HEK293 (cell line): ENCODE measurements at regions not wholly inside any gene's neighbourhood (a gene's known extent, or its start where the extent isn't known, plus 50 kb on each side); places are given as distances from the start of the nearest gene placed in this dataset.

Source experiments
- CTCF ChIA-PET: fragments of 350-600 bp; formaldehyde crosslinking; extraction: SDS; loops from one replicate; lab custom pipeline; 2021; ENCODE audit warnings: antibody characterized with exemption; lab: Yijun Ruan, JAX
- POLR2A ChIA-PET: fragments of 300-600 bp; formaldehyde crosslinking; extraction: SDS; loops from one replicate; lab custom pipeline; 2020; ENCODE audit warnings: antibody characterized with exemption, inconsistent platforms; lab: Yijun Ruan, JAX
- H3K27ac ChIP-seq: fragments of 200-500 bp; sonication (Bioruptor generic); 2 replicates; pipeline ENCODE4 v1.5.1; 2014; ENCODE audit warnings: low read depth, low read length, control low read depth, inconsistent platforms; ENCODE audit errors: extremely low read depth
- H3K36me3 ChIP-seq, 2 experiments: fragments of 200-500 bp in 1 of 2; sonication (Bioruptor generic) in 1 of 2; 1 replicate in 1 of 2; 2 replicates in 1 of 2; pipeline ENCODE4 v1.5.1; 2014 to 2017; ENCODE audit warnings: inconsistent platforms in 2 of 2, low read length in 2 of 2; ENCODE audit not compliant: control insufficient read depth in 2 of 2, insufficient read depth in 1 of 2
- H3K4me1 ChIP-seq: fragments of 200-500 bp; sonication (Bioruptor generic); 2 replicates; pipeline ENCODE4 v1.5.1; 2014; ENCODE audit warnings: mild to moderate bottlenecking, low read length, inconsistent platforms; ENCODE audit not compliant: control insufficient read depth, insufficient read depth
- H3K4me3 ChIP-seq: 2 replicates; pipeline ENCODE4 v1.5.1; 2011; ENCODE audit warnings: low read depth, mild to moderate bottlenecking, control low read depth, low read length, moderate library complexity
- H3K9me3 ChIP-seq: fragments of 200-500 bp; sonication (Bioruptor generic); 2 replicates; pipeline ENCODE4 v1.5.1; 2014; ENCODE audit warnings: low read depth, low read length, inconsistent platforms; ENCODE audit not compliant: control insufficient read depth, insufficient read depth
- EGR2 ChIP-seq: fragments of 450-650 bp; formaldehyde crosslinking; IDR thresholded peaks from 2 replicates; pipeline ENCODE4 v1.5.1; 2016; ENCODE audit warnings: low read depth, missing biosample characterization, missing genetic modification characterization
- HIC1 ChIP-seq: fragments of 450-650 bp; formaldehyde crosslinking; IDR thresholded peaks from 2 replicates; pipeline ENCODE4 v1.5.1; 2016; ENCODE audit warnings: missing biosample characterization, missing genetic modification characterization
- MZF1 ChIP-seq: fragments of 450-650 bp; formaldehyde crosslinking; IDR thresholded peaks from 2 replicates; pipeline ENCODE4 v1.5.1; 2017; ENCODE audit warnings: missing biosample characterization, missing genetic modification characterization, borderline replicate concordance
- PRDM2 ChIP-seq: fragments of 450-650 bp; formaldehyde crosslinking; IDR thresholded peaks from 2 replicates; pipeline ENCODE4 v1.5.1; 2016; ENCODE audit warnings: missing biosample characterization, missing genetic modification characterization, borderline replicate concordance
- SCRT2 ChIP-seq: fragments of 450-650 bp; formaldehyde crosslinking; IDR thresholded peaks from 2 replicates; pipeline ENCODE4 v1.5.1; 2016; ENCODE audit warnings: missing biosample characterization, missing genetic modification characterization
- ZBTB49 ChIP-seq: fragments of 450-650 bp; formaldehyde crosslinking; IDR thresholded peaks from 2 replicates; pipeline ENCODE4 v1.5.1; 2016; ENCODE audit warnings: missing biosample characterization, missing genetic modification characterization, low read depth
- ZFHX2 ChIP-seq: fragments of 450-650 bp; formaldehyde crosslinking; conservative IDR thresholded peaks from 2 replicates; pipeline ENCODE4 v1.5.1; 2016; ENCODE audit warnings: missing biosample characterization, missing genetic modification characterization
- ZFP3 ChIP-seq: fragments of 450-650 bp; formaldehyde crosslinking; IDR thresholded peaks from 2 replicates; pipeline ENCODE4 v1.5.1; 2016; ENCODE audit warnings: low read depth, missing biosample characterization, missing genetic modification characterization
- ZFP69B ChIP-seq: fragments of 450-650 bp; formaldehyde crosslinking; IDR thresholded peaks from 2 replicates; pipeline ENCODE4 v1.5.1; 2016; ENCODE audit warnings: missing biosample characterization, missing genetic modification characterization
- ZIC2 ChIP-seq: fragments of 450-650 bp; formaldehyde crosslinking; IDR thresholded peaks from 2 replicates; pipeline ENCODE4 v1.5.1; 2016; ENCODE audit warnings: missing biosample characterization, missing genetic modification characterization
- ZNF114 ChIP-seq: fragments of 450-650 bp; formaldehyde crosslinking; IDR thresholded peaks from 2 replicates; pipeline ENCODE4 v1.5.0; 2017; ENCODE audit warnings: missing biosample characterization, missing genetic modification characterization
- ZNF140 ChIP-seq: fragments of 450-650 bp; formaldehyde crosslinking; IDR thresholded peaks from 2 replicates; pipeline ENCODE4 v1.5.1; 2016; ENCODE audit warnings: missing biosample characterization, missing genetic modification characterization
- ZNF174 ChIP-seq: fragments of 450-650 bp; formaldehyde crosslinking; IDR thresholded peaks from 2 replicates; pipeline ENCODE4 v1.5.0; 2017; ENCODE audit warnings: missing biosample characterization, mild to moderate bottlenecking, missing genetic modification characterization
- ZNF24 ChIP-seq: fragments of 450-650 bp; formaldehyde crosslinking; IDR thresholded peaks from 2 replicates; pipeline ENCODE4 v1.5.1; 2016; ENCODE audit warnings: missing biosample characterization, missing genetic modification characterization
- ZNF280C ChIP-seq: fragments of 450-650 bp; formaldehyde crosslinking; IDR thresholded peaks from 2 replicates; pipeline ENCODE4 v1.5.1; 2016; ENCODE audit warnings: missing biosample characterization, missing genetic modification characterization
- ZNF341 ChIP-seq: fragments of 450-650 bp; formaldehyde crosslinking; IDR thresholded peaks from 2 replicates; pipeline ENCODE4; 2016; ENCODE audit warnings: low read depth, missing biosample characterization, missing genetic modification characterization
- ZNF354C ChIP-seq: fragments of 450-650 bp; formaldehyde crosslinking; IDR thresholded peaks from 2 replicates; pipeline ENCODE4 v1.5.1; 2016; ENCODE audit warnings: missing biosample characterization, missing genetic modification characterization, low read depth, borderline replicate concordance
- ZNF561 ChIP-seq: fragments of 450-650 bp; IDR thresholded peaks from 2 replicates; pipeline ENCODE4 v1.5.1; 2018; ENCODE audit warnings: missing biosample characterization, missing genetic modification characterization, borderline replicate concordance
- ZNF600 ChIP-seq: fragments of 450-650 bp; formaldehyde crosslinking; IDR thresholded peaks from 2 replicates; pipeline ENCODE4 v1.5.1; 2016; ENCODE audit warnings: missing biosample characterization, missing genetic modification characterization
- ZNF707 ChIP-seq: fragments of 450-650 bp; formaldehyde crosslinking; IDR thresholded peaks from 2 replicates; pipeline ENCODE4 v1.5.1; 2016; ENCODE audit warnings: missing biosample characterization, missing genetic modification characterization

GRCh38 chr18:42544901-42545300 is 570.6 kb downstream of the RIT2 start:
- Histone ChIP-seq H3K4me3 (no peak overlapping the region), H3K27ac (no peak overlapping the region), H3K4me1 (no peaks in the 10 kb centered on the region), H3K9me3 (no peaks in the 10 kb centered on the region), H3K36me3 (no peaks in the 10 kb centered on the region)
- POLR2A ChIA-PET = no interaction called here
- no peak for TF ChIP-seq ZNF174 (tag by site-specific recombination)
- no peak for TF ChIP-seq ZBTB49 (tag by site-specific recombination)
- TF ChIP-seq ZNF280C (tag by site-specific recombination) = no peak
- TF ChIP-seq ZNF600 (tag by site-specific recombination) = no peak
- no peak for TF ChIP-seq ZFP69B (tag by site-specific recombination)
- no peak for TF ChIP-seq MZF1 (tag by site-specific recombination)
- no peak for TF ChIP-seq ZNF24 (tag by site-specific recombination)
- TF ChIP-seq ZNF140 = no peak
- TF ChIP-seq EGR2 (tag by site-specific recombination) = no peak
- TF ChIP-seq ZNF341 (tag by site-specific recombination) = no peak
- TF ChIP-seq PRDM2 (tag by site-specific recombination) = no peak
- no peak for TF ChIP-seq ZNF354C (tag by site-specific recombination)
- no peak for TF ChIP-seq ZFHX2 (tag by site-specific recombination)
- TF ChIP-seq ZIC2 (tag by site-specific recombination) = no peak
- no peak for TF ChIP-seq ZNF561
- TF ChIP-seq ZNF114 (tag by site-specific recombination) = no peak
- no peak for TF ChIP-seq SCRT2
- no peak for TF ChIP-seq ZNF707 (tag by site-specific recombination)
- TF ChIP-seq ZFP3 (tag by site-specific recombination) = no peak
- no peak for TF ChIP-seq HIC1
- CTCF ChIA-PET = interaction anchor here (0.8 kb wide), 1 partner anchor 11 kb away, joined by 3 read pairs; no protein-coding TSS in a partner anchor
